Esophagus squamous epithelium (tissue), 5 donors: ENCODE measurements at regions not wholly inside any gene's neighbourhood (a gene's known extent, or its start where the extent isn't known, plus 50 kb on each side); places are given as distances from the start of the nearest gene placed in this dataset.

ENCODE experiments used
- DNase-seq: peaks from one replicate; lab custom pipeline; 2025; lab: John Stamatoyannopoulos, UW
- H3K27ac ChIP-seq, 4 donors: fragments of 200-600 bp; sonication (generic); one replicate each; pipeline ENCODE4 v1.5.1; 2016 to 2019; ENCODE audit warnings: mild to moderate bottlenecking in 1 of 4
- H3K27me3 ChIP-seq, 4 donors: fragments of 200-600 bp; sonication (generic); 1 replicate in 3 of 4; 2 replicates in 1 of 4; pipeline versions ENCODE4 v1.5.1 to v1.6.0; 2017 to 2021; ENCODE audit warnings: antibody characterized with exemption in 1 of 4
- H3K36me3 ChIP-seq, 3 donors: fragments of 200-600 bp; sonication (generic); one replicate each; pipeline ENCODE4 v1.5.1; 2016 to 2019
- H3K4me1 ChIP-seq, 3 donors: fragments of 200-600 bp; sonication (generic); one replicate each; pipeline ENCODE4 v1.5.1; 2017 to 2019
- H3K4me3 ChIP-seq, 4 donors: fragments of 200-600 bp; sonication (generic); 1 replicate in 3 of 4; 2 replicates in 1 of 4; pipeline ENCODE4 v1.5.1; 2016 to 2019; ENCODE audit warnings: mild to moderate bottlenecking in 2 of 4, moderate library complexity in 1 of 4
- H3K9me3 ChIP-seq, 3 donors: fragments of 200-600 bp; sonication (generic); one replicate each; pipeline ENCODE4 v1.5.1; 2016 to 2019
- CTCF ChIP-seq, 6 experiments: fragments of 450-650 bp in 4 of 6; fragments of 200-600 bp in 2 of 6; sonication (generic) in 2 of 6; IDR thresholded peaks; one replicate each; pipeline ENCODE4 v1.5.1; 2016 to 2019; ENCODE audit warnings: antibody characterized with exemption in 6 of 6, mild to moderate bottlenecking in 4 of 6, moderate library complexity in 4 of 6
- POLR2A ChIP-seq, 4 donors: fragments of 450-650 bp; IDR thresholded peaks; one replicate each; pipeline ENCODE4 v1.6.1; 2017; ENCODE audit warnings: antibody characterized with exemption in 4 of 4, mild to moderate bottlenecking in 4 of 4, moderate library complexity in 3 of 4
- WGBS, 2 donors: methylation state at CpG; one replicate each; pipeline ENCODE4 v1.1.5; 2018; 5-methylcytosine and 5-hydroxymethylcytosine counted together
- intact Hi-C: fragments of 100-400 bp; cut with DNase I; formaldehyde crosslinking; loops from one replicate; pipeline ENCODE4 v1.15.0; 2022
- donor health status: DM: yes; HTN: yes; CAD: no.

- Histone ChIP-seq H3K36me3 (no peaks in the 10 kb centered on the region), H3K27ac (no peak overlapping the region), H3K4me1 (no peaks in the 10 kb centered on the region), H3K9me3 (no peaks in the 10 kb centered on the region), H3K27me3 (no peaks in the 10 kb centered on the region), H3K4me3 (no peak overlapping the region)
- TF ChIP-seq POLR2A (IDR thresholded peaks at IDR 0.05) (no peak), CTCF (IDR thresholded peaks at IDR 0.05) (no peak)
- 75 to 76% methylated on average over 2 of the region's 2 CpGs for WGBS, 2 donors
- intact Hi-C loops = no loop called here
- DNase-seq = no peak
Observed at GRCh38 chr4:107458194-107458593, 261.8 kb downstream of the PAPSS1 start.

- Histone ChIP-seq H3K4me1 (no peaks in the 10 kb centered on the region), H3K27ac (no peak overlapping the region), H3K4me3 (no peak overlapping the region), H3K9me3 (no peaks in the 10 kb centered on the region), H3K36me3 (no peaks in the 10 kb centered on the region), H3K27me3 (no peaks in the 10 kb centered on the region)
- DNase-seq = no peak
- TF ChIP-seq POLR2A (IDR thresholded peaks at IDR 0.05) (no peak), CTCF (IDR thresholded peaks at IDR 0.05) (no peak)
- intact Hi-C loops = no loop called here
- WGBS, 2 donors = 56 to 58% methylated on average over 2 of the region's 2 CpGs
Observed at GRCh38 chr4:107453987-107454386, 266.0 kb downstream of the PAPSS1 start.

DNA sequence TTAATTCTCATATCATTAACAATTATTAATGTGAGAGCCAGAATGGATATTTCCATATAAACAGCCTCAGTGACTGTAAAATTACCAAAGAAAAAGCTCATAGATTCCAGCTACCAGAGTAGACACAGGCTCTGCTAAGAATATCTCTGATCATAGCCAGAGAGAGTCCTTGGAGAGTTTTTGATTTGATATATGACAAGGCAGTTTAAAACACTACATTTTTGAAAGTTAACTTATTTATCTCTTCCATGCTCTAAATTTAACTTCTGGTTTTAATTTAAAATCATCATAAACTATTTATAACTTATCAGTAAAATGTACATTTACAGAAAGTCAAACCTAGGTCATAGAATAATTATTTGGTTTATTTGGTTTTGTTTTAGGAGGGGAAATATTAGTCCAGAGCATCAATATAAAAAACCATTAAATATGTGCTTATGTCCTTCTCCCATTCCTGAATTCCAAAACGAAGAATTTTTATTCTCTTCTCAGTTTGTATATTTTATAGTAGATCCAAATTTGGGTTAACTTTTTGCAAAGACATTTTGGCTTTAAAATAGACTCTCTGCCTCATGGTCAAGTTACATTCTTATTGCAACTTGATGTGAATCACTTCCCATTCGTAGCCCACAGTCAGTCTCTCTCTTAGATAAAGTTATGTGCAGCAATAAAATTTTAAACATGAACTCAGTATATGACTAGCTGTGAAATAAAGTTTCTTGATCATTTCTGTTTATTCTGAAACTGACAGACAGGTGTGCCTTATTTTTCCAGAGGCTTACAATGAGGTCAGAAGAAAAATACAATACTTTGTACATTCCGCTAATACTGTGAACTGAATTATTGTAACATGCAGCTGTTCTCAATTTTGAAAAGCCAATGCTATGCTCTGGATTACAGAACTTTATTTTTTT lies 267.1 kb downstream of the PAPSS1 start:
- Histone ChIP-seq H3K9me3 (no peaks in the 10 kb centered on the region), H3K27ac (no peak overlapping the region), H3K4me1 (no peaks in the 10 kb centered on the region), H3K27me3 (no peaks in the 10 kb centered on the region), H3K36me3 (no peaks in the 10 kb centered on the region), H3K4me3 (no peak overlapping the region)
- 33 to 48% methylated on average over 3 of the region's 3 CpGs for WGBS, 2 donors
- TF ChIP-seq CTCF (IDR thresholded peaks at IDR 0.05) (no peak), POLR2A (IDR thresholded peaks at IDR 0.05) (no peak)
- intact Hi-C loops = no loop called here
- no peak for DNase-seq

DNA sequence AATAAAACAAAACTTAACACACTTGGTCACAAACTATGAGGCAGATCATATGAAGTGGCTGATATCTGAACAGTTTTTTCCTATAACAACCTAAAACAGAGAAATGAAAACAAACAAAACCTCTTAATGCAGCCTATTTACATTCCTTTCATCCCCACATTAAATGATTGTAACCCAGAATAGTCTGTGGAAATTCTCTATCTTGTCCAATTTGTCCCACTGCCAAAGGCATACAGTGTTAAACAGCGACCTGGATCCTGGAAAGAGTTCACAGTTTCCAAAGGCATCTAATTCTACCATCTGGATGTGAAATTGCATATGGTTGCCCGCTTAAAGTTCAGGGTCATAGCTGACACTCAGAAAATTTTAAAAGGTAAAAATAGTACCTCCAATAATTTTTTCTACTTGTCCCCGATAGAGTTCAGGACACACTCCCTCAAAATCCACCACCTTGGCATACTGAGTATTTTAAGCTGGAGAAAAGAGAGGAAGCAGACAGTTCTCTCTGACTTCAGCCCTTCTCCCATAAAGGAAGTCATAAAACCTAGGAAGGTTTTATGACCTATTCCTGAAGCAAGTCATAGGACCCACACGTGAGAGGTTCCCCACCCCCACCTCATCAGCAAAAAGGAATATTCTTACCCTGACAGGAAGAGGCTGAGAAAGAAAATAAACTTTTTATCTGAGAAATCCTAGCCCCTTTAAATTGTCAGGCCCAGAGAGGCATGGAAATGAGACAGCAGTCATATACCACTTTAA lies 270.2 kb downstream of the PAPSS1 start:
- DNase-seq = no peak
- TF ChIP-seq POLR2A (IDR thresholded peaks at IDR 0.05) (no peak), CTCF (IDR thresholded peaks at IDR 0.05) (no peak)

More for the DNA sequence above, 270.2 kb downstream of the PAPSS1 start:
- Histone ChIP-seq H3K4me3 (no peak overlapping the region), H3K9me3 (no peaks in the 10 kb centered on the region), H3K27ac (no peak overlapping the region), H3K36me3 (no peaks in the 10 kb centered on the region), H3K4me1 (no peaks in the 10 kb centered on the region), H3K27me3 (no peaks in the 10 kb centered on the region)
- 45 to 59% methylated on average over 4 of the region's 4 CpGs for WGBS, 2 donors
- intact Hi-C loops = no loop called here
